Breast epithelium (tissue), 3 donors: ENCODE measurements at regions not wholly inside any gene's neighbourhood (a gene's known extent, or its start where the extent isn't known, plus 50 kb on each side); places are given as distances from the start of the nearest gene placed in this dataset.

Source experiments
- CTCF ChIP-seq, 3 donors: fragments of 450-650 bp; IDR thresholded peaks; one replicate each; pipeline ENCODE4 v1.5.1; 2016 to 2017; ENCODE audit warnings: antibody characterized with exemption in 3 of 3, mild to moderate bottlenecking in 3 of 3, moderate library complexity in 3 of 3
- POLR2A ChIP-seq: fragments of 450-650 bp; IDR thresholded peaks from one replicate; pipeline ENCODE4 v1.6.1; 2016; ENCODE audit warnings: antibody characterized with exemption, mild to moderate bottlenecking, moderate library complexity

GRCh38 chr9:107685376-107685775 lies 195.8 kb upstream of the KLF4 start:
- TF ChIP-seq POLR2A (no peak), CTCF (IDR thresholded peaks at IDR 0.05) (no peak)
